Astrocyte (in vitro differentiated cells and primary cell): ENCODE measurements at regions not wholly inside any gene's neighbourhood (a gene's known extent, or its start where the extent isn't known, plus 50 kb on each side); places are given as distances from the start of the nearest gene placed in this dataset.

Experiments used
- DNase-seq: peaks from one replicate; pipeline ENCODE4 v3.0.0-alpha.2; 2010; ENCODE audit warnings: low read depth
- FAIRE-seq: peaks from 2 replicates; lab custom pipeline; 2011; peaks lifted over from hg19 to GRCh38; lab: Jason Lieb, UNC
- H2AFZ ChIP-seq: 2 replicates; pipeline ENCODE4 v1.6.0; 2012; ENCODE audit warnings: low read depth, low read length, inconsistent platforms
- H3K27ac ChIP-seq: 2 replicates; pipeline ENCODE4 v1.5.1; 2011; ENCODE audit warnings: low read depth, low read length, inconsistent platforms
- H3K27me3 ChIP-seq: 2 replicates; pipeline ENCODE4 v1.6.0; 2011; ENCODE audit warnings: low read length, inconsistent platforms; ENCODE audit not compliant: insufficient read depth
- H3K36me3 ChIP-seq: 2 replicates; pipeline ENCODE4 v1.5.1; 2011; ENCODE audit warnings: low read length, inconsistent platforms; ENCODE audit not compliant: insufficient read depth
- H3K4me1 ChIP-seq: 2 replicates; pipeline ENCODE4 v1.5.1; 2011; ENCODE audit warnings: low read length, inconsistent platforms; ENCODE audit not compliant: insufficient read depth
- H3K4me2 ChIP-seq: 2 replicates; pipeline ENCODE4 v1.6.0; 2012; ENCODE audit warnings: low read length, inconsistent platforms
- H3K4me3 ChIP-seq: 2 replicates; pipeline ENCODE4 v1.5.1; 2011; ENCODE audit warnings: low read depth, mild to moderate bottlenecking, low read length, inconsistent platforms; ENCODE audit not compliant: insufficient read depth
- H3K79me2 ChIP-seq: 2 replicates; pipeline ENCODE4 v1.6.0; 2012; ENCODE audit warnings: mild to moderate bottlenecking, low read length, inconsistent platforms; ENCODE audit not compliant: insufficient read depth
- H3K9ac ChIP-seq: 2 replicates; pipeline ENCODE4 v1.6.0; 2012; ENCODE audit warnings: mild to moderate bottlenecking, low read length, inconsistent platforms
- H3K9me3 ChIP-seq: 2 replicates; pipeline ENCODE4 v1.5.1; 2012; ENCODE audit warnings: low read depth, mild to moderate bottlenecking, low read length, inconsistent platforms; ENCODE audit not compliant: insufficient read depth
- H4K20me1 ChIP-seq: 2 replicates; pipeline ENCODE4 v1.6.0; 2012; ENCODE audit warnings: low read length, inconsistent platforms; ENCODE audit not compliant: insufficient read depth
- H3K27ac Mint-ChIP-seq: one replicate; pipeline ENCODE4 v1.8.0; 2021; ENCODE audit warnings: mild to moderate bottlenecking, mixed read lengths; ENCODE audit not compliant: unreplicated experiment
- H3K27me3 Mint-ChIP-seq: one replicate; pipeline ENCODE4 v1.8.0; 2021; ENCODE audit warnings: low read depth, mixed read lengths; ENCODE audit not compliant: unreplicated experiment
- H3K36me3 Mint-ChIP-seq: one replicate; pipeline ENCODE4 v1.8.0; 2021; ENCODE audit warnings: low read depth, mixed read lengths; ENCODE audit not compliant: unreplicated experiment
- H3K4me1 Mint-ChIP-seq: one replicate; pipeline ENCODE4 v1.8.0; 2021; ENCODE audit warnings: low read depth, mixed read lengths; ENCODE audit not compliant: unreplicated experiment
- H3K4me3 Mint-ChIP-seq: one replicate; pipeline ENCODE4 v1.8.0; 2021; ENCODE audit warnings: mild to moderate bottlenecking, moderate library complexity, mixed read lengths; ENCODE audit not compliant: unreplicated experiment
- H3K9me3 Mint-ChIP-seq: one replicate; pipeline ENCODE4 v1.8.0; 2021; ENCODE audit warnings: mild to moderate bottlenecking, mixed read lengths; ENCODE audit not compliant: unreplicated experiment
- EZH2 ChIP-seq: IDR thresholded peaks from 2 replicates; pipeline ENCODE4 v1.6.1; 2012; ENCODE audit warnings: mild to moderate bottlenecking, low read length, inconsistent platforms; ENCODE audit not compliant: insufficient read depth
- TF ChIP-seq, protein P1 (sequence below): IDR thresholded peaks from 2 replicates; pipeline ENCODE4 v1.5.1; 2011; ENCODE audit warnings: low read depth, mild to moderate bottlenecking, inconsistent platforms, low read length, moderate library complexity; ENCODE audit not compliant: insufficient read depth

DNA sequence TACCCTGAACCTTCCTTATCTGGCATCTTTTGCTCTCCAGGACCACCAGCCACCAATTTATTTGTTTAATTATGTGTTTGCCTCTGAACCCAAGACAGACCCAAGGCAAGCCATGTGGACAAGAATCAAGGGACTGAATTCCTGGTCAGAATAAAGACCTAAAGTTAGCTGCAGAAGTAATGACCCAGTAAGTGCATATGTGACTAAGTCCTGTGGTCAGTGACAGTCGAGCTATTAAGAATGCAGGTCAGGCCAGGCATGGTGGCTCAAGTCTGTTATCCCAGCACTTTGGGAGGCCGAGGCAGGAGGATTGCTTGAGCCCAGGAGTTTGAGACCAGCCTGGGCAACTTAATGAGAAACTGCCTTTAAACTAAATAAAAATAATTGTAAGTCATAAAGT lies 139.4 kb downstream of the CCDC71L start:
- no peak for DNase-seq
- no peak overlapping the region for H3K9ac ChIP-seq
- H4K20me1 ChIP-seq: no peaks in the 10 kb centered on the region
- H3K27me3 ChIP-seq: peaks cover 8% of the 10 kb centered on the region
- TF ChIP-seq, protein P1, sequence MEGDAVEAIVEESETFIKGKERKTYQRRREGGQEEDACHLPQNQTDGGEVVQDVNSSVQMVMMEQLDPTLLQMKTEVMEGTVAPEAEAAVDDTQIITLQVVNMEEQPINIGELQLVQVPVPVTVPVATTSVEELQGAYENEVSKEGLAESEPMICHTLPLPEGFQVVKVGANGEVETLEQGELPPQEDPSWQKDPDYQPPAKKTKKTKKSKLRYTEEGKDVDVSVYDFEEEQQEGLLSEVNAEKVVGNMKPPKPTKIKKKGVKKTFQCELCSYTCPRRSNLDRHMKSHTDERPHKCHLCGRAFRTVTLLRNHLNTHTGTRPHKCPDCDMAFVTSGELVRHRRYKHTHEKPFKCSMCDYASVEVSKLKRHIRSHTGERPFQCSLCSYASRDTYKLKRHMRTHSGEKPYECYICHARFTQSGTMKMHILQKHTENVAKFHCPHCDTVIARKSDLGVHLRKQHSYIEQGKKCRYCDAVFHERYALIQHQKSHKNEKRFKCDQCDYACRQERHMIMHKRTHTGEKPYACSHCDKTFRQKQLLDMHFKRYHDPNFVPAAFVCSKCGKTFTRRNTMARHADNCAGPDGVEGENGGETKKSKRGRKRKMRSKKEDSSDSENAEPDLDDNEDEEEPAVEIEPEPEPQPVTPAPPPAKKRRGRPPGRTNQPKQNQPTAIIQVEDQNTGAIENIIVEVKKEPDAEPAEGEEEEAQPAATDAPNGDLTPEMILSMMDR: no peak
- no peak for TF ChIP-seq EZH2
- Mint-ChIP-seq H3K4me3 (no peak overlapping the region), H3K9me3 (peaks cover 6% of the 10 kb centered on the region), H3K36me3 (no peaks in the 10 kb centered on the region), H3K4me1 (no peaks in the 10 kb centered on the region), H3K27me3 (peaks cover 26% of the 10 kb centered on the region), H3K27ac (no peak overlapping the region)
- H3K9me3 ChIP-seq: no peaks in the 10 kb centered on the region
- H3K4me2 ChIP-seq: no peak overlapping the region
- no peaks in the 10 kb centered on the region for H3K79me2 ChIP-seq
- H3K4me1 ChIP-seq: no peaks in the 10 kb centered on the region
- no peak overlapping the region for H3K27ac ChIP-seq
- no peak for FAIRE-seq
- H3K36me3 ChIP-seq: no peaks in the 10 kb centered on the region
- no peak overlapping the region for H3K4me3 ChIP-seq
- H2AFZ ChIP-seq: no peak overlapping the region

DNA sequence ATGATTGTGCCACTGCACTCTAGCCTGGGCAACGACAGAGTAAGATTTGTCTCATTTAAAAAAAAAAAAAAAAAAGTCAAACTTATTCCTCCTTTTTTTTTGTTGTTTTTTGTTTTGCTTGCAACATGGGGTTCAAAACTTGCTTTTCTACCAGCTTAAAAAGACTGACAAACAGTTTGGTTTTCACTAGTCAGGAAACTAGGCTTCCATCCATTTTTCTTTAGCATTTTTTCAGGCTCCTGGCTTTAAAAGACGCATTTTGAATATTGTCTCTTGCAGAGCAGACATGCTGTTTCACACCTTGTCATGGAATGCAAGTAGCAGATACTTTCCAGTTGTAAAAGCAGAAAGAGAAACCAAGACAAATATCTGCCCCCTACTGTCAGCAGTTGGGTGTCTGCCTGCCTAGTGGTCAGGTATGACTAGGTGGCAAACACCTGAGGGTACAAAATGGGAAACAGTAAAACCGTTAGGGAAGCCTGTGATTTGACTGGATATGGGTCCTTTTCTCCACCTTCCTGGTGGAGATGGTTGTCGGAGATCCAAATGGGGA lies 139.9 kb downstream of the CCDC71L start:
- H3K27ac Mint-ChIP-seq: no peak overlapping the region
- no peaks in the 10 kb centered on the region for H3K36me3 ChIP-seq
- no peaks in the 10 kb centered on the region for H4K20me1 ChIP-seq
- peaks cover 8% of the 10 kb centered on the region for H3K27me3 ChIP-seq
- FAIRE-seq: no peak
- H3K27me3 Mint-ChIP-seq: peaks cover 29% of the 10 kb centered on the region
- no peak overlapping the region for H3K4me3 Mint-ChIP-seq
- H3K4me1 Mint-ChIP-seq: no peaks in the 10 kb centered on the region
- TF ChIP-seq EZH2: no peak
- no peak overlapping the region for H3K9ac ChIP-seq
- H3K36me3 Mint-ChIP-seq: no peaks in the 10 kb centered on the region
- H3K79me2 ChIP-seq: no peaks in the 10 kb centered on the region
- no peak overlapping the region for H3K4me3 ChIP-seq
- H3K27ac ChIP-seq: no peak overlapping the region
- DNase-seq: no peak
- H3K9me3 Mint-ChIP-seq: peaks cover 6% of the 10 kb centered on the region
- no peaks in the 10 kb centered on the region for H3K4me1 ChIP-seq
- H2AFZ ChIP-seq: no peak overlapping the region
- no peaks in the 10 kb centered on the region for H3K9me3 ChIP-seq
- H3K4me2 ChIP-seq: no peak overlapping the region

DNA sequence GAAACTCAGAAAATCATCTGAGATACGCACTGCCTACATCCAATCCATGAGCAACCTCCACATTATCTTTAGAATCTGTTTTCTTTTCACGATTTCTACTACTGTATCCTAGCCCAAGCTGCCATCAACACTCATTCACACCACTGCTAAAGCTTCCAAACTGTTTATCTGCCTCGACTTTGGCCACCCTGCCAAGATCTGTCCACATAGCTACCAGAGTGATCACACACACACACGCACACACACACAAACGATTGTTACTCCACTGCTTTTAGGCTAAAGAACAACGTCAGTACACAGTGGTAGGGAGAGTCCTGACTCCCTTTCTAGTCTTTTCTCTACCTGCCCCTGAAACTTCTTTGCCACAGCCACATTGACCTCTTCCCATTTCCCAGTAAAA lies 142.0 kb downstream of the CCDC71L start:
- no peak overlapping the region for H3K9ac ChIP-seq
- H3K36me3 ChIP-seq: no peaks in the 10 kb centered on the region
- no peak overlapping the region for H2AFZ ChIP-seq
- Mint-ChIP-seq H3K4me3 (no peak overlapping the region), H3K27ac (no peak overlapping the region), H3K36me3 (no peaks in the 10 kb centered on the region), H3K4me1 (no peaks in the 10 kb centered on the region), H3K27me3 (peaks cover 29% of the 10 kb centered on the region), H3K9me3 (peaks cover 6% of the 10 kb centered on the region)
- no peaks in the 10 kb centered on the region for H3K9me3 ChIP-seq
- TF ChIP-seq EZH2: no peak
- TF ChIP-seq, protein P1: no peak
- no peak overlapping the region for H3K4me2 ChIP-seq
- H3K79me2 ChIP-seq: no peaks in the 10 kb centered on the region
- no peak overlapping the region for H3K27ac ChIP-seq
- H3K27me3 ChIP-seq: peaks cover 8% of the 10 kb centered on the region
- FAIRE-seq (no peak), DNase-seq (no peak)
- no peak overlapping the region for H3K4me3 ChIP-seq
- no peaks in the 10 kb centered on the region for H4K20me1 ChIP-seq
- no peaks in the 10 kb centered on the region for H3K4me1 ChIP-seq
